MCF 10A (cell line): ENCODE measurements at regions not wholly inside any gene's neighbourhood (a gene's known extent, or its start where the extent isn't known, plus 50 kb on each side); places are given as distances from the start of the nearest gene placed in this dataset.

Experiments
- BruUV-seq: library from RNA; stranded (reverse); fragments of 400-500 nt; replicated peaks from 2 replicates; lab custom pipeline; 2021; lab: Mats Ljungman, UMichigan
- CTCF ChIA-PET: fragments of 300-600 bp; sonication (Branson Sonifier 250); formaldehyde crosslinking; extraction: SDS; loops from one replicate; lab custom pipeline; 2021; ENCODE audit warnings: antibody characterized with exemption, inconsistent platforms; lab: Yijun Ruan, JAX
- POLR2A ChIA-PET: fragments of 300-600, 350-650 bp; sonication (Branson Sonifier 250); formaldehyde crosslinking; extraction: SDS; loops from one replicate; lab custom pipeline; 2020; ENCODE audit warnings: antibody characterized with exemption, inconsistent platforms; lab: Yijun Ruan, JAX
- DNase-seq: peaks from one replicate; pipeline ENCODE4 v3.0.0-alpha.2; 2018; ENCODE audit not compliant: unreplicated experiment
- H3K27ac Mint-ChIP-seq: one replicate; pipeline ENCODE4 v1.8.0; 2022; ENCODE audit warnings: mild to moderate bottlenecking, low read depth, mixed read lengths; ENCODE audit not compliant: unreplicated experiment
- H3K27me3 Mint-ChIP-seq: one replicate; pipeline ENCODE4 v1.8.0; 2022; ENCODE audit warnings: mixed read lengths; ENCODE audit not compliant: insufficient read depth, unreplicated experiment
- H3K36me3 Mint-ChIP-seq: one replicate; pipeline ENCODE4 v1.8.0; 2022; ENCODE audit warnings: mild to moderate bottlenecking, moderate library complexity, mixed read lengths; ENCODE audit not compliant: insufficient read depth, unreplicated experiment
- H3K4me1 Mint-ChIP-seq: one replicate; pipeline ENCODE4 v1.8.0; 2022; ENCODE audit warnings: mixed read lengths; ENCODE audit not compliant: insufficient read depth, unreplicated experiment
- H3K4me3 Mint-ChIP-seq: one replicate; pipeline ENCODE4 v1.8.0; 2022; ENCODE audit warnings: mild to moderate bottlenecking, moderate library complexity, mixed read lengths; ENCODE audit not compliant: unreplicated experiment
- H3K9me3 Mint-ChIP-seq: one replicate; pipeline ENCODE4 v1.8.0; 2022; ENCODE audit warnings: mixed read lengths; ENCODE audit not compliant: unreplicated experiment
- intact Hi-C: fragments of 100-400 bp; cut with micrococcal nuclease; formaldehyde crosslinking; loops from 2 replicates; pipeline ENCODE4 v1.14.1; 2022
- TF ChIP-seq, protein P1 (sequence below): fragments of 200-600 bp; IDR thresholded peaks from one replicate; pipeline ENCODE4 v1.8.0; 2022; ENCODE audit warnings: antibody characterized with exemption, mild to moderate bottlenecking; ENCODE audit not compliant: unreplicated experiment

DNA sequence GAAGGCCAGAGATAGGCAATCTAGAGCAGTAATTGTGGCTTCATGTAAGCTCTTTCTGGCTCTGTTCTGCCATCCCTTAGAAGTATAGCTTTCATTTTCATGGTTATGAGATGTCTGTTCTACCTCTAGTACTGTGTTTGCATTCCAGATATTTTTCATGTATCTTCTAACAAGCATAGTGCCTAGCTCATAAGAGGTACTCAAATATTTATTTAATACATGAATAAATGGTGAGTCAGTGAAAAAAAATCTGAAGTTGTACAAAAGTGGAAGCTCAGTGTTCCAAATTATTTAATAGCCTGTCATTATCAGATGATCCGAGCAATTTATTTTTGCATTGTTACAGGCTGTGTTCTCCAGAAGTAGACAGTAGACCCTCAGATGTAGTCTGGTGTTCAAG, 64.3 kb downstream of the OXSM start:
- Mint-ChIP-seq H3K9me3 (no peaks in the 10 kb centered on the region), H3K4me3 (no peak overlapping the region), H3K27ac (no peak overlapping the region), H3K27me3 (no peaks in the 10 kb centered on the region), H3K36me3 (no peaks in the 10 kb centered on the region), H3K4me1 (peaks cover 9% of the 10 kb centered on the region)
- intact Hi-C loops, result no loop called here
- BruUV-seq, result no TSS peak
- TF ChIP-seq, protein P1, sequence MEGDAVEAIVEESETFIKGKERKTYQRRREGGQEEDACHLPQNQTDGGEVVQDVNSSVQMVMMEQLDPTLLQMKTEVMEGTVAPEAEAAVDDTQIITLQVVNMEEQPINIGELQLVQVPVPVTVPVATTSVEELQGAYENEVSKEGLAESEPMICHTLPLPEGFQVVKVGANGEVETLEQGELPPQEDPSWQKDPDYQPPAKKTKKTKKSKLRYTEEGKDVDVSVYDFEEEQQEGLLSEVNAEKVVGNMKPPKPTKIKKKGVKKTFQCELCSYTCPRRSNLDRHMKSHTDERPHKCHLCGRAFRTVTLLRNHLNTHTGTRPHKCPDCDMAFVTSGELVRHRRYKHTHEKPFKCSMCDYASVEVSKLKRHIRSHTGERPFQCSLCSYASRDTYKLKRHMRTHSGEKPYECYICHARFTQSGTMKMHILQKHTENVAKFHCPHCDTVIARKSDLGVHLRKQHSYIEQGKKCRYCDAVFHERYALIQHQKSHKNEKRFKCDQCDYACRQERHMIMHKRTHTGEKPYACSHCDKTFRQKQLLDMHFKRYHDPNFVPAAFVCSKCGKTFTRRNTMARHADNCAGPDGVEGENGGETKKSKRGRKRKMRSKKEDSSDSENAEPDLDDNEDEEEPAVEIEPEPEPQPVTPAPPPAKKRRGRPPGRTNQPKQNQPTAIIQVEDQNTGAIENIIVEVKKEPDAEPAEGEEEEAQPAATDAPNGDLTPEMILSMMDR, result no peak
- ChIA-PET POLR2A (interaction anchor here (0.6 to 1.5 kb wide), 3 partner anchors 64 to 928 kb away, joined by 3 to 5 read pairs (median 3); partner anchors contain the start of gene OXSM), CTCF (interaction anchor here (0.7 to 4.6 kb wide), 8 partner anchors 9 to 355 kb away, joined by 3 to 40 read pairs (median 4); no protein-coding TSS in a partner anchor)
- DNase-seq, result no peak

DNA sequence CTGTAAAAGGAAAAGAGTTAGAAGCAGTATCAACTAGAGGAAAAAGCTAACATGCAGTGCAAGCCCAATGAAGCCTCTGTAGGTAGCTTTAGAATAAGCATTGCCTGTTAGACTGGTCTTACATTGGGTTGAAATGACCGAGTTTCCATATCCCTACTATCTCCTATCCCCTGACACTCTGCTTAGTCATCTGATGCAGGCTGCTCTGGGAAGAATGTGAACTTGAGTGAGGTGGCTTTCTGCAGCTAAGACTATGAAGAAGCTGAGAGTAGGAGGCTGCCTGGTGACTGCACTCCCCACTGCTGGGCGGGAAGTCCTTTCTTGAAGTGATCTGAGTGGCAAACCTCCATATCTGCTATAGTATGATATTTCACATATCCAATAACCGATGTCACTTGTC, 64.7 kb downstream of the OXSM start:
- H3K9me3 Mint-ChIP-seq, result no peaks in the 10 kb centered on the region
- no TSS peak for BruUV-seq
- intact Hi-C loops, result loop anchor here (5.0 kb wide), 1 partner anchor 192 kb away; the partner anchor contains the start of gene TOP2B
- H3K36me3 Mint-ChIP-seq, result no peaks in the 10 kb centered on the region
- TF ChIP-seq, protein P1, result no peak
- H3K27me3 Mint-ChIP-seq, result no peaks in the 10 kb centered on the region
- H3K4me1 Mint-ChIP-seq, result peaks cover 9% of the 10 kb centered on the region
- POLR2A ChIA-PET, result interaction anchor here (1.5 kb wide), 1 partner anchor 65 kb away, joined by 5 read pairs; the partner anchor contains the start of gene OXSM
- no peak overlapping the region for H3K27ac Mint-ChIP-seq
- peak; percentile 27 for DNase-seq
- CTCF ChIA-PET, result interaction anchor here (0.7 to 4.6 kb wide), 7 partner anchors 23 to 356 kb away, joined by 3 to 40 read pairs (median 4); no protein-coding TSS in a partner anchor
- H3K4me3 Mint-ChIP-seq, result no peak overlapping the region

DNA sequence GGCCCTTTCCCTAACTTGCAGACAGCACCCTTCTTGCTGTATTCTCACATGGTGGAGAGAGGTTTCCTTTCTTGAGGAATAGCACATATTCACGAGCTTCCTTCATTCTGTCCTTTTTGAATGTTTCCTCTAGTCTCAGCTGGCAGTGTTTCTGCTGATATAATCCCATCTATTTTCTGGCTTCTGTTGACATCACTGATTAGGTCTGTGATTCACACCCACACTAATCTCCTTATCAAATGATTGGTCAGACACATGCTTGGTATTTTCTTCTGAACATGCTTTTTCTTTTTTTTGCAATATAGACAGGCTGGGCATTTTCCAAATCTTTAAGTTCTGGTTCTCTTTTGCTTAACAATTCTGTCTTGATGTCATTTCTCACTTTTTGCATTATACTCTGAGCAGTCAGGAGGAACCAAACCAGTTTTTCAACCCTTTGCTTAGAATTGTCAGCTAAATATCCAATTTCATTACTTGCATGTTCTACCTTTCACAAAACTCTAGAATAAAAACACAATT, 65.4 kb downstream of the OXSM start:
- TF ChIP-seq, protein P1, result no peak
- no peak for DNase-seq
- no peaks in the 10 kb centered on the region for H3K9me3 Mint-ChIP-seq
- ChIA-PET CTCF (interaction anchor here (0.6 to 4.6 kb wide), 9 partner anchors 11 to 783 kb away, joined by 3 to 40 read pairs (median 4); no protein-coding TSS in a partner anchor), POLR2A (no interaction called here)
- no peaks in the 10 kb centered on the region for H3K36me3 Mint-ChIP-seq
- intact Hi-C loops, result loop anchor here (5.0 kb wide), 1 partner anchor 193 kb away; the partner anchor contains the start of gene TOP2B
- H3K27ac Mint-ChIP-seq, result no peak overlapping the region
- no peak overlapping the region for H3K4me3 Mint-ChIP-seq
- no peaks in the 10 kb centered on the region for H3K27me3 Mint-ChIP-seq
- peaks cover 9% of the 10 kb centered on the region for H3K4me1 Mint-ChIP-seq
- BruUV-seq, result no TSS peak

DNA sequence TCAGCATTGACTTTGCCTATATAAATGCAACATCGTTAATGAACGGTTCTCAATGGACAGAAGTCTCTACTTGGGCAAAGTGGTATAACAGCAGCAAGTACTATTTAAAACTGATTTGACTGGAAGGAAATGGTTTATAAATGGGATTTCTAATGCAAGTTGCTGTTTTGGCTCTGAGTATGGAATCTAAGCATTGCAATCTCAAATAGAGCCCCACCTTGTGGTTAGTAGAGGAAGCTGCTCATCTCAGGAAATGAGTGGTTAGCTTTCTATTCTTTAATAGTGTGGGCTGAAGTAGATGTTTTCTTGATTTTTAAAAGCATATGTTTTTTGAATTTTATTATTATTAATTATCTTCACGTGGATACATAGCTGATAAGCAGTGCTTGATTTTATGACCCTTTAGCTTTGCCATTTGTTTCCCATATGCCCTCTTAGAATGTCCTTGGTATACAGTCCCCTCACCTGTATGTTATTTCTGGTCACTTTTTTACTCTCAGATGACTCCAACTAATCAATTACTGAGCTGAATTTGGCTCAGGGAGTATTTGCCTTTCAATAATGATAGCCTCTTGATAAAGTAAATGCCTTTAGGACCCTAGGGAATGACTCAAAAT, 67.1 kb downstream of the OXSM start:
- BruUV-seq, result no TSS peak
- H3K36me3 Mint-ChIP-seq, result no peaks in the 10 kb centered on the region
- H3K9me3 Mint-ChIP-seq, result no peaks in the 10 kb centered on the region
- peak; percentile 49 for DNase-seq
- H3K4me1 Mint-ChIP-seq, result peaks cover 9% of the 10 kb centered on the region
- CTCF ChIA-PET, result interaction anchor here (0.6 to 4.6 kb wide), 12 partner anchors 11 to 856 kb away, joined by 3 to 40 read pairs (median 4); no protein-coding TSS in a partner anchor
- TF ChIP-seq, protein P1, result peak; percentile 59
- no peak overlapping the region for H3K27ac Mint-ChIP-seq
- H3K4me3 Mint-ChIP-seq, result no peak overlapping the region
- no peaks in the 10 kb centered on the region for H3K27me3 Mint-ChIP-seq
- POLR2A ChIA-PET, result no interaction called here
- intact Hi-C loops, result loop anchor here (1.0 to 5.0 kb wide), 2 partner anchors 195 to 209 kb away; partner anchors contain the start of gene TOP2B
